GM12878 (cell line): ENCODE measurements at regions not wholly inside any gene's neighbourhood (a gene's known extent, or its start where the extent isn't known, plus 50 kb on each side); places are given as distances from the start of the nearest gene placed in this dataset.
"Not testable (repeated sequence)": the region's sequence is repeated elsewhere in the genome, so short reads cannot be mapped to it uniquely, and the experiment has no call there.

ENCODE experiments used
- ATAC-seq: fragments of 200-7000 bp; cut with Tn5 transposase; 3 replicates; pipeline ENCODE4 v1.9.1; 2020; ENCODE audit warnings: mild to moderate bottlenecking, moderate library complexity
- BruUV-seq: library from RNA; stranded (reverse); fragments of 400-500 nt; replicated peaks from 2 replicates; lab custom pipeline; 2021; lab: Mats Ljungman, UMichigan
- CTCF ChIA-PET: fragments of 300-600 bp; sonication (Branson Sonifier 250); formaldehyde crosslinking; extraction: SDS; loops from one replicate; lab custom pipeline; 2021; ENCODE audit warnings: inconsistent platforms; lab: Yijun Ruan, JAX
- POLR2A ChIA-PET: fragments of 350-600 bp; formaldehyde crosslinking; extraction: SDS; loops from one replicate; lab custom pipeline; 2021; ENCODE audit warnings: inconsistent platforms; lab: Charles Lee
- RAD21 ChIA-PET: fragments of 300-600 bp; sonication (Branson Sonifier 250); formaldehyde crosslinking; loops from one replicate; lab custom pipeline; 2023; ENCODE audit warnings: antibody characterized with exemption; ENCODE audit not compliant: unreplicated experiment; lab: Charles Lee
- SMC1A ChIA-PET: fragments of 300-600 bp; sonication (Branson Sonifier 250); formaldehyde crosslinking; loops from one replicate; lab custom pipeline; 2023; ENCODE audit not compliant: unreplicated experiment, uncharacterized antibody; lab: Charles Lee
- DNase-seq: peaks from one replicate; pipeline ENCODE4 v3.0.0-alpha.2; 2011; ENCODE audit warnings: low read depth, low spot score
- FAIRE-seq: peaks from 3 replicates; lab custom pipeline; 2011; peaks lifted over from hg19 to GRCh38; lab: Jason Lieb, UNC
- H2AFZ ChIP-seq: 2 replicates; pipeline ENCODE4 v1.6.0; 2011; ENCODE audit warnings: low read depth, low read length, control low read depth; ENCODE audit not compliant: control insufficient read depth
- H3K27ac ChIP-seq: 2 replicates; pipeline ENCODE4 v1.5.1; 2011; ENCODE audit warnings: control low read depth; ENCODE audit not compliant: control insufficient read depth, insufficient read depth
- H3K27me3 ChIP-seq, 2 experiments: replicated peaks in 1 of 2; 2 replicates each; pipeline versions ENCODE4 v1.6.0 to v1.6.1; 2011; ENCODE audit warnings: low read length in 1 of 2; ENCODE audit not compliant: control insufficient read depth in 2 of 2, insufficient read depth in 2 of 2
- H3K36me3 ChIP-seq, 2 experiments: 2 replicates each; pipeline ENCODE4 v1.5.1; 2011; ENCODE audit warnings: low read length in 1 of 2; ENCODE audit not compliant: control insufficient read depth in 2 of 2, insufficient read depth in 2 of 2
- H3K4me1 ChIP-seq: 2 replicates; pipeline ENCODE4 v1.6.1; 2011; ENCODE audit warnings: mild to moderate bottlenecking, low read length, moderate library complexity, mixed read lengths; ENCODE audit not compliant: control insufficient read depth, insufficient read depth
- H3K4me2 ChIP-seq: 2 replicates; pipeline ENCODE4 v1.6.0; 2011; ENCODE audit warnings: control low read depth; ENCODE audit not compliant: control insufficient read depth, insufficient read depth
- H3K4me3 ChIP-seq: fragments of 200-600 bp; sonication (generic); 2 replicates; pipeline ENCODE4 v1.5.1; 2016
- H3K79me2 ChIP-seq: 2 replicates; pipeline ENCODE4 v1.6.0; 2011; ENCODE audit warnings: low read length; ENCODE audit not compliant: control insufficient read depth, insufficient read depth
- H3K9ac ChIP-seq: 2 replicates; pipeline ENCODE4 v1.8.0; 2011; ENCODE audit warnings: low read length, control low read depth, mixed read lengths; ENCODE audit not compliant: control insufficient read depth, insufficient read depth
- H3K9me3 ChIP-seq: replicated peaks from 3 replicates; pipeline ENCODE4 v1.5.1; 2011; ENCODE audit warnings: mild to moderate bottlenecking, low read length; ENCODE audit not compliant: control insufficient read depth, insufficient read depth
- H4K20me1 ChIP-seq: 2 replicates; pipeline ENCODE4 v1.6.0; 2011; ENCODE audit not compliant: control insufficient read depth, insufficient read depth
- BCLAF1 ChIP-seq: fragments of 450-650 bp; IDR thresholded peaks from 2 replicates; pipeline ENCODE4 v1.6.1; 2017; ENCODE audit warnings: antibody characterized with exemption, mild to moderate bottlenecking, moderate library complexity
- MAX ChIP-seq: IDR thresholded peaks from 2 replicates; pipeline ENCODE4 v1.6.1; 2012; ENCODE audit warnings: low read depth, low read length, improper control_type of control experiment
- NFXL1 ChIP-seq: fragments of 450-650 bp; IDR thresholded peaks from 2 replicates; pipeline ENCODE4 v1.6.1; 2017; ENCODE audit warnings: antibody characterized with exemption, mild to moderate bottlenecking, borderline replicate concordance
- NFYA ChIP-seq: IDR thresholded peaks from 2 replicates; pipeline ENCODE4 v1.6.1; 2011; ENCODE audit warnings: low read depth, mild to moderate bottlenecking, low read length, improper control_type of control experiment, borderline replicate concordance
- SPI1 ChIP-seq: IDR thresholded peaks from 2 replicates; pipeline ENCODE4 v1.6.1; 2011; ENCODE audit warnings: low read depth, mild to moderate bottlenecking, low read length, moderate library complexity, borderline replicate concordance; ENCODE audit not compliant: insufficient read depth
- STAT1 ChIP-seq: fragments of 450-650 bp; conservative IDR thresholded peaks from 2 replicates; pipeline ENCODE4 v1.6.1; 2014; ENCODE audit warnings: antibody characterized with exemption, mild to moderate bottlenecking
- ZNF687 ChIP-seq: fragments of 450-650 bp; IDR thresholded peaks from 2 replicates; pipeline ENCODE4 v1.6.1; 2017; ENCODE audit warnings: mild to moderate bottlenecking, moderate library complexity
- WGBS: methylation state at CpG from one replicate; pipeline ENCODE4 v1.1.6; 2016; ENCODE audit warnings: low lambda C conversion rate; ENCODE audit not compliant: insufficient replicate concordance, insufficient coverage; ENCODE audit errors: missing lambda C conversion rate; 5-methylcytosine and 5-hydroxymethylcytosine counted together
- in situ Hi-C: fragments of 300-500 bp; cut with MboI; formaldehyde crosslinking; loops from 9 replicates; pipeline ENCODE4 v1.14.3; 2018; ENCODE audit warnings: mixed read lengths
- intact Hi-C: fragments of 100-400 bp; cut with micrococcal nuclease; formaldehyde crosslinking; loops from one replicate; pipeline ENCODE4 v1.14.2; 2022; ENCODE audit not compliant: unreplicated experiment

GRCh38 chr10:20656886-20657285, 240.2 kb downstream of the NEBL start:
- ChIA-PET POLR2A (no interaction called here), SMC1A (interaction anchor here (0.8 to 1.0 kb wide), 2 partner anchors 8 to 30 kb away, joined by 3 read pairs; no protein-coding TSS in a partner anchor), CTCF (no interaction called here), RAD21 (no interaction called here)
- no peak for DNase-seq
- Histone ChIP-seq H3K79me2 (no peaks in the 10 kb centered on the region), H4K20me1 (no peaks in the 10 kb centered on the region), H3K27ac (no peak overlapping the region), H3K4me1 (no peaks in the 10 kb centered on the region), H3K4me2 (no peak overlapping the region), H3K9ac (no peak overlapping the region), H3K9me3 (no peaks in the 10 kb centered on the region), H2AFZ (no peak overlapping the region), H3K36me3 (no peaks in the 10 kb centered on the region), H3K27me3 (no peaks in the 10 kb centered on the region), H3K4me3 (no peak overlapping the region)
- BruUV-seq = no TSS peak
- FAIRE-seq = no peak
- ATAC-seq = no peak
- intact Hi-C loops = no loop called here
- in situ Hi-C loops = no loop called here
- TF ChIP-seq SPI1 (no peak), ZNF687 (no peak), BCLAF1 (no peak), NFXL1 (no peak), NFYA (no peak), STAT1 (no peak), MAX (no peak)
- WGBS = 62% methylated on average over 3 of the region's 3 CpGs

- H3K9me3 ChIP-seq, H4K20me1 ChIP-seq, CTCF ChIA-PET, H3K4me2 ChIP-seq, SMC1A ChIA-PET, H3K27me3 ChIP-seq, H3K36me3 ChIP-seq, ATAC-seq, H3K4me1 ChIP-seq, POLR2A ChIA-PET, H3K79me2 ChIP-seq, RAD21 ChIA-PET, FAIRE-seq, H3K4me3 ChIP-seq, H3K27ac ChIP-seq, H2AFZ ChIP-seq, intact Hi-C loops, BruUV-seq, in situ Hi-C loops, DNase-seq, H3K9ac ChIP-seq: not testable (repeated sequence)
- WGBS = 58% methylated on average over 5 of the region's 5 CpGs
Measured at GRCh38 chr10:20652424-20652823, 244.7 kb downstream of the NEBL start.
